ENCODE measurements at regions not wholly inside any gene's neighbourhood (a gene's known extent, or its start where the extent isn't known, plus 50 kb on each side); places are given as distances from the start of the nearest gene placed in this dataset.

GRCh38 chr6:144856622-144857021 lies 571.5 kb downstream of the UTRN start:
- DNase-seq = no peak

DNA sequence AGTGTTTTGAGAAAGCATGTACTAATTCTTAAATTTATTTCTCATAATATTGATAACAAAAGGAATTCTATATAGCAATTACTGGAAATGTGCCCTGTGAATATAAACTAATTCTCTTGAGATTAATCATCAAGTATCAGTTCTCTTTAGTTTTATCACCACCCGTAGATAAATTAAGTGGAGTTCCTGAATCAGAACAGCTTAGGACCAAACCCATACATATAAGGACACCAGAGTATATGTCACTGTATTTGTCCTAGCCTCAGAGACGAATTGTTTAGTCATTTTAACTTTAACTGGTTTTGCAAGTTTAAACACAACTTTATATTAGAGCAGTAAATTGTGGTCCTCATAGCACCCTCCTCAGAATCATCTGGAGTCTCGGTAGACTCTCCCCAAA lies 572.0 kb downstream of the UTRN start:
- no peak for DNase-seq

GRCh38 chr6:144862769-144863168 lies 577.6 kb downstream of the UTRN start:
- no peak for DNase-seq

GRCh38 chr6:144867761-144868160 lies 582.6 kb downstream of the UTRN start:
- DNase-seq = no peak

GRCh38 chr6:144870782-144871181 lies 585.6 kb downstream of the UTRN start:
- no peak for DNase-seq

- DNase-seq = no peak
Measured at GRCh38 chr6:144873623-144874378, 588.7 kb downstream of the UTRN start.

- DNase-seq = no peak
Measured at GRCh38 chr6:144876689-144877088, 591.6 kb downstream of the UTRN start.

GRCh38 chr6:144877118-144877517 lies 592.0 kb downstream of the UTRN start:
- DNase-seq = no peak

- DNase-seq = no peak
Measured at GRCh38 chr6:144878577-144878976, 593.4 kb downstream of the UTRN start.

DNA sequence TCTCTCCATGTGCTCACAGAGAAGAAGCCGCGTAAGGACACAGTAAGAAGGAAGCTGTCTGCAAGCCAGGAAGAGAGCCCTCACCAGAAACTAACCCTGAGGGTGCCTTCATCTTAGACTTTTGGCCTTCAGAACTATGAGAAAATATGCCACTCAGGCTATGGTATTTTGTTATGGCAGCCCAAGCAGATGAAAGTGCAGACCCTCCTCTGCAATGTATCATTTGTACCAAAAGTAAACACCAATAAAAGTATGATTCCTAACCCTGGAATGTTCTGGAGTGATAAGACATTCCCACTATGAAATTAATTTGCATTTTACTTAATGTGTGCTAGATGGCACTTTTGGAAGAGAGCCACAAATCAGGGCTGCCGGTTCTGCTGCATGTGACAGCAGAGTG lies 594.3 kb downstream of the UTRN start:
- no peak for DNase-seq

DNA sequence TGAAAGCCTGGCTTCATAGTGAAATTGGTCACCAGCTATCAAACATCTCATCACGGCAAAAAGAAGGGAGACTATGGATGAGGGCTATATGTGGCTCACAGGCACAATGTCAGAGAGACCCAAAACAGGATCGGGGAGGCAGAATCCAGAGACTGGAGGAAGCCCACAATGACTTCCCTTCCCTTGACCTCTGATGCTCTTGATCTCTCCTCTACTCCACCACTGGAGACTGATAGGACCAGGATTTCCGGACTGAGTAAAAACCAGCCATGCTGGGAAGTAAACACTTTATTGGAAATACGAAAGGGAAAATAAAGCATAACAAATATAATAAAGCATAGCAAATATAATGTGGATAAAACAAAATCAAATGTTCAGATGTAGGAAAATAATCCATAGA lies 597.3 kb downstream of the UTRN start:
- DNase-seq = no peak

DNA sequence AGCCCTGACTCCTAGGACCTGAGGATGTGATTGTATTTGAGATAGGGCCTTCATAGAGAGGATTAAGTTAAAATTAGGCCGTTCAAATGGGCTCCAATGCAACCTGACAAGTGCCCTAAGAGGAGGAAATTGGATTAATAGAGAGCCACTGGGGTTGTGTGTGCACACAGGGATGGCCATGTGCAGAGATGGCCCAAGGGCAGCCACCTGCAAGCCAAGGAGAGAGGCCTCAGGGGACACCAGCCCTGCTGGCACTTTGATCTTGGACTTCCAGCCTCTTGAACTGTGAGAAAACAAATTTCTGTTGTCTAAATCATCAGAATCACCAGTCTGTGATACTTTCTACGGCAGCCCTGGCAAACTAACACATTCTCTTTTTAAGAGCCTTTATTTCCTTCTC lies 598.8 kb downstream of the UTRN start:
- DNase-seq = no peak

DNA sequence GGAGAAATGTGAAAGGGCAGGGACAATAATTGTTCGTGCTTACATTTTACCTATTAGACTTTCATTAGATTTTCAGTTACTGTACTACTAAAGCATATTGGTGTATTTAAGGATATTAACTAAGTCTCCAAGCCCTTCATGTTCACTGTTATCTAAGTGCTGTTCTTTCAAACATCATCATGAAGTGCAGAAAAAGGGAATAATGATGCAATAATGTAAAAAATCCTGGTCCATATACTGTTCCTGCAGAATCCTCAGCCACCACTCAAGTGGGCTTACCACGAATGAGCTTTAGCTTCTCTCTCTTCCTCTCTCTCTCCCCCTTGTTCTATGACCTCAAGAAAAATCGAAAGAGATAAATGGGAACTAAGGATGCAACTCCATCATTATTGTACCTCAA lies 600.7 kb downstream of the UTRN start:
- no peak for DNase-seq

GRCh38 chr6:144886682-144887081 lies 601.5 kb downstream of the UTRN start:
- no peak for DNase-seq

- DNase-seq = no peak
Measured at GRCh38 chr6:144888621-144889020, 603.5 kb downstream of the UTRN start.

DNA sequence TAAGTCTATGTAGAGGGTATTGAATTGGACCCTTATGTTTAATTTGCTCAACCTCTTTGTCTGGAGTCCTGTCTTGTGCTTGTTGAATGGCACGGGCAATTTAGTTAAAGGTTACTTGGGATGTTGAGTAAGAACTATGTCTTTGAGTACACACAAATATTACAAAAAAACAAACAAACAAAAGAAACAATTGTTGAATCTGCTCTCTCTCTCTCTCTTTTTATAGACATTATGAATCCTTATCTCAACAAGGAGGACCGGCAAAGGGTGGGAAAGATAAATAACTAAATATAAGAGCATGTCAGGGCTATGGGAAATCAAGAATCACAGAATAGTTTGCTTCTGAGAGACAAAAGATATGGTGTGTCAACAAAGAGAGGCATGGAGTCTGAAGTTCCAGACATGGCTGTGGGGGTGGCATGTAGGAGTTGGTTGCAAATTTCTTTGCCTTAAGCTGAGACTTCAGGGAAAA lies 608.6 kb downstream of the UTRN start:
- no peak for DNase-seq

DNA sequence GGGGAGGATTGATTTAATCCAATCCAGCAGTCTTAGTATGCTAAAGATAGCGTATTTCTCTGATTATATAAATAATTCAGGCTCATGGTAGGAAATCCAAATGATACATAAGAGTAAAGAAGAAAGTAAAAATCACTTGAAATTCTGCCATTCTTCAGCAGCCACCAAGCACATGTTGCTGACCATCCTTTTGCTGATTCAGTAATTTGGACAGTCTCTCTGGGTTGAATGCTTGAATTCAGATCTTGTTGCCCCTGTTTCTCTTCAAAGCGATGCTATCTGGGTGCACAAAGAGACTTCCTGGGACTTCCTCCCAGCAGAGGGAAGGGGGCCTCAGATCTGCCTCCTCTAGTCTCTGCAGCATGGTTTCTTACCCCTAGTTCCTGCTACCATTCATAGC lies 609.1 kb downstream of the UTRN start:
- no peak for DNase-seq

DNA sequence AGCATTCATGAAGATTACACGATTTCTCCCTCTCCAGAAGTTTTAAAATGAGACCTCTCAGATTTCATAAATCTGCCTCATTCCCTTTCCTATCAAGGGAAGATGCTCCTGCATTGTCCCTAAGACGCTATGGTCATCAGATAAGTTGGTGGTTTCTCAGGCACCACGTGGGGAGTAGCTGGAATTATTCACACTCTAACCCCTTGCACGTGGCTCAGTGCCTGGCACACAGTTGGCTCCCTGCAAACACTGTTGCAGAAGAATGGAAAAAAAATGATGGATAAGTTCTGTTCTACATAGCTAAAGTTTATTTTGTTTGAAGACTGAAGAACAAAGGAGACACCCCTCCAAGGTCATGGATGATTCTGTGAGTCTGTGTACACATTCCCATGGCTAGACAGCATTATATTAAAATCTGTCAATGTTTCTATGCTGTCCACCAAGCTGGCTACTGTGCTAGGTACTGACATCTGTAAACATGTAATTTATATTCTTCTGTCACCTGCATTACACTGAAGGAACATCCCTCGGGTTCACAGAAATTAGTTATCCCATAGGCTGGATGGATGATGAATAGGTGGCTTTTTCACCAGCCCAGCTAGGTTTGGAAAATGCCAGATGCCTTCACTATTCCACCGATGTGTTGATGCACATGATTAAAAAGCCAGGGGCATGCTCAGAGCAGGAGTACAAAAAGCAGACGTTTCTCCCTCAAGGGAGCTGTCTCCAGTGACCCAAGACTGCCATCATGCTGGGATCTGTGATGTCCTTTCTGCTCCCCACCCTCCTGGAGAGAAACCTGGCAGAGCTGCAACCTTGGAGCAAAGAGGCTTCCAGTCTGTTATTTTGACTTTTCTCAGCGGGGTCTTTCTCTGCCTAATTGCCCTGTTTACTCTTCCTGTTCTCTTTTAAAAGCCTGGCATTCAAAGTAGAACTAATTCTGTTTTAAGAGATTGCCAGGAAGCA lies 610.5 kb downstream of the UTRN start:
- DNase-seq = no peak

- no peak for DNase-seq
Measured at GRCh38 chr6:144896289-144896688, 611.2 kb downstream of the UTRN start.

GRCh38 chr6:144896871-144897270 lies 611.7 kb downstream of the UTRN start:
- no peak for DNase-seq

DNA sequence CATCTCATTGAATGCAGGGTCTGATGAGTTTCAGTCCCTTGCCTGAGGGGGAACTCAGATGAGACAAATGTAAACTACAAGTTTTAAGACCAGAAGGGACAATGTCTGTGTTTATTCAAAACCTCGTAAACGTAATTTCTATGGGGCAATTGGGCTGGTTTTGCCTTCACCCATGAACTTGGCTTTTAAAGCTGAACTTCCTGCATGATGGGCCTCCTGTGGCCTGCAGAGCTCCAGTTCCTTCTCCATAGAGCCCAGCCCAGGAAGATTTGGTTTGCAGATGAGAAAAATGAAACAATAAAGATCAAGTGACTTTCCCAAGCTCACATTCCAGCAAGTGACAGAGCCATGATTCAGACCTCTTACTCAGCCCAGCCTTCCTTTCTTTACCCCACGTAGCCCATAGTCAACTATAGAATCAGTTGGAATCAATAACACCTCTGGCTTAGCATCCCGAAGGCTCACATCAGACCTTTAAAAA lies 612.3 kb downstream of the UTRN start:
- no peak for DNase-seq

GRCh38 chr6:144898052-144898689 lies 613.0 kb downstream of the UTRN start:
- DNase-seq = no peak

- no peak for DNase-seq
Measured at GRCh38 chr6:144898741-144899140, 613.6 kb downstream of the UTRN start.
